HepG2 (cell line): ENCODE measurements at regions not wholly inside any gene's neighbourhood (a gene's known extent, or its start where the extent isn't known, plus 50 kb on each side); places are given as distances from the start of the nearest gene placed in this dataset.

ENCODE experiments used
- ATAC-seq: fragments of 200-7000 bp; cut with Tn5 transposase; 3 replicates; pipeline ENCODE4 v1.9.1; 2020; ENCODE audit warnings: mild to moderate bottlenecking, moderate library complexity
- BruUV-seq: library from RNA; stranded (reverse); fragments of 400-500 nt; replicated peaks from 2 replicates; lab custom pipeline; 2021; lab: Mats Ljungman, UMichigan
- CTCF ChIA-PET: fragments of 300-600 bp; formaldehyde crosslinking; extraction: SDS; loops from one replicate; lab custom pipeline; 2021; ENCODE audit warnings: low total read pairs, inconsistent platforms, low intra/inter-chr PET ratio; lab: Yijun Ruan, JAX
- POLR2A ChIA-PET: fragments of 350-600 bp; sonication (Branson Sonifier 250); formaldehyde crosslinking; loops from one replicate; lab custom pipeline; 2020; ENCODE audit warnings: antibody characterized with exemption, inconsistent platforms; lab: Yijun Ruan, JAX
- DNase-seq: peaks from one replicate; pipeline ENCODE4 v3.0.0-alpha.2; 2015; ENCODE audit warnings: low spot score
- FAIRE-seq: peaks from 3 replicates; lab custom pipeline; 2011; peaks lifted over from hg19 to GRCh38; lab: Jason Lieb, UNC
- H2AFZ ChIP-seq: one replicate; pipeline ENCODE4 v1.6.1; 2011; ENCODE audit warnings: low read length, inconsistent platforms
- H3K27ac ChIP-seq: fragments of 300-600 bp; 3 replicates; pipeline ENCODE4 v1.8.0; 2011; ENCODE audit warnings: mixed run types, mild to moderate bottlenecking, mixed read lengths, low read length, inconsistent platforms; ENCODE audit not compliant: insufficient read depth; ENCODE audit errors: extremely low read length
- H3K27me3 ChIP-seq, 2 experiments: fragments of 200-600 bp in 1 of 2; 2 replicates in 1 of 2; 3 replicates in 1 of 2; pipeline versions ENCODE4 v1.6.0 to v1.8.0; 2011; ENCODE audit warnings: low read length in 2 of 2, mild to moderate bottlenecking in 2 of 2, moderate library complexity in 2 of 2, inconsistent platforms in 1 of 2; ENCODE audit not compliant: insufficient read depth in 2 of 2, control insufficient read depth in 1 of 2
- H3K36me3 ChIP-seq, 2 experiments: fragments of 200-600 bp in 1 of 2; replicated peaks in 1 of 2; 2 replicates in 1 of 2; 3 replicates in 1 of 2; pipeline versions ENCODE4 v1.5.1 to v1.8.0; 2011; ENCODE audit warnings: low read length in 2 of 2, inconsistent platforms in 1 of 2; ENCODE audit not compliant: insufficient read depth in 2 of 2, control insufficient read depth in 1 of 2
- H3K4me1 ChIP-seq: 2 replicates; pipeline ENCODE4 v1.5.1; 2012; ENCODE audit warnings: low read length, inconsistent platforms; ENCODE audit not compliant: insufficient read depth
- H3K4me2 ChIP-seq: 2 replicates; pipeline ENCODE4 v1.6.0; 2011; ENCODE audit warnings: low read depth, low read length, inconsistent platforms
- H3K4me3 ChIP-seq, 3 experiments: fragments of 200-600 bp in 1 of 3; sonication (generic), shearing (Covaris generic) in 1 of 3; replicated peaks in 1 of 3; 2 replicates each; pipeline ENCODE4 v1.5.1; 2011 to 2016; ENCODE audit warnings: low read length in 3 of 3, inconsistent platforms in 2 of 3, low read depth in 2 of 3, mild to moderate bottlenecking in 2 of 3, control low read depth in 1 of 3, mixed read lengths in 1 of 3; ENCODE audit not compliant: insufficient read depth in 1 of 3
- H3K79me2 ChIP-seq: one replicate; pipeline ENCODE4 v1.6.1; 2011; ENCODE audit warnings: low read length, inconsistent platforms; ENCODE audit not compliant: insufficient read depth
- H3K9ac ChIP-seq: 2 replicates; pipeline ENCODE4 v1.6.0; 2011; ENCODE audit warnings: mild to moderate bottlenecking, low read depth, low read length, inconsistent platforms; ENCODE audit not compliant: insufficient read depth
- H3K9me3 ChIP-seq: 2 replicates; pipeline ENCODE4 v1.5.1; 2012; ENCODE audit warnings: mild to moderate bottlenecking, low read length
- H4K20me1 ChIP-seq: 2 replicates; pipeline ENCODE4 v1.6.0; 2011; ENCODE audit warnings: inconsistent platforms, mild to moderate bottlenecking, low read length, moderate library complexity; ENCODE audit not compliant: insufficient read depth
- DZIP1 ChIP-seq: sonication (generic); formaldehyde crosslinking; IDR thresholded peaks from 2 replicates; pipeline ENCODE4 v1.5.0; 2020; ENCODE audit warnings: mild to moderate bottlenecking, missing genetic modification reagents
- RERE ChIP-seq: IDR thresholded peaks from 2 replicates; pipeline ENCODE4 v1.6.1; 2016; ENCODE audit warnings: low read depth, missing genetic modification reagents, missing compliant biosample characterization
- TFDP2 ChIP-seq: sonication (generic); formaldehyde crosslinking; IDR thresholded peaks from 2 replicates; pipeline ENCODE4 v1.4.0; 2020; ENCODE audit warnings: missing genetic modification reagents
- U2AF1 ChIP-seq: fragments of 200-400 bp; formaldehyde crosslinking; optimal IDR thresholded peaks from 2 replicates; pipeline ENCODE3; 2017; ENCODE audit warnings: mild to moderate bottlenecking, low read depth, low read length
- ZNF597 ChIP-seq: sonication (generic); formaldehyde crosslinking; IDR thresholded peaks from 2 replicates; pipeline ENCODE4 v1.5.0; 2020; ENCODE audit warnings: missing genetic modification reagents
- WGBS: methylation state at CpG from one replicate; pipeline ENCODE4 v1.1.6; 2017; ENCODE audit warnings: low lambda C conversion rate; 5-methylcytosine and 5-hydroxymethylcytosine counted together
- in situ Hi-C: cut with HindIII; loops from 2 replicates; pipeline ENCODE4 v1.10.0; 2017; ENCODE audit warnings: low pct_unique_long_range_greater_than_20kb; ENCODE audit not compliant: extremely low pct_ligation_motif_present
- intact Hi-C: fragments of 100-400 bp; cut with micrococcal nuclease; formaldehyde crosslinking; loops from one replicate; pipeline ENCODE4 v1.10.0; 2022; ENCODE audit not compliant: unreplicated experiment

- FAIRE-seq, result no peak
Measured at GRCh38 chr20:29756664-29757063, 1500.8 kb upstream of the DEFB115 start.

More at GRCh38 chr20:29756664-29757063, 1500.8 kb upstream of the DEFB115 start:
- H4K20me1 ChIP-seq, result no peaks in the 10 kb centered on the region
- intact Hi-C loops (no loop called here), in situ Hi-C loops (no loop called here)
- H3K4me3 ChIP-seq, result no peak overlapping the region
- POLR2A ChIA-PET, result no interaction called here
- no peak overlapping the region for H3K27ac ChIP-seq
- BruUV-seq, result no TSS peak
- DNase-seq (no peak), ATAC-seq (no peak)
- H3K79me2 ChIP-seq, result no peaks in the 10 kb centered on the region
- H3K4me2 ChIP-seq, result no peak overlapping the region
- no peak overlapping the region for H2AFZ ChIP-seq
- H3K9me3 ChIP-seq, result peaks cover 8% of the 10 kb centered on the region; the same call in 1 of the 2 replicates
- no peaks in the 10 kb centered on the region for H3K27me3 ChIP-seq
- 41% methylated on average over 17 of the region's 17 CpGs for WGBS
- no peaks in the 10 kb centered on the region for H3K4me1 ChIP-seq
- TF ChIP-seq U2AF1 (no peak), ZNF597 (no peak), TFDP2 (CRISPR knock-in tag) (no peak), RERE (CRISPR knock-in tag) (no peak), DZIP1 (CRISPR knock-in tag) (no peak)
- CTCF ChIA-PET, result no interaction called here
- no peak overlapping the region for H3K9ac ChIP-seq
- H3K36me3 ChIP-seq, result no peaks in the 10 kb centered on the region
